HG03108 (cell line): ENCODE measurements at regions not wholly inside any gene's neighbourhood (a gene's known extent, or its start where the extent isn't known, plus 50 kb on each side); places are given as distances from the start of the nearest gene placed in this dataset.

Experiments used
- ATAC-seq: cut with Tn5 transposase; IDR thresholded peaks from one replicate; pipeline ENCODE4 v1.9.1; 2021; ENCODE audit warnings: moderate library complexity; ENCODE audit not compliant: unreplicated experiment

DNA sequence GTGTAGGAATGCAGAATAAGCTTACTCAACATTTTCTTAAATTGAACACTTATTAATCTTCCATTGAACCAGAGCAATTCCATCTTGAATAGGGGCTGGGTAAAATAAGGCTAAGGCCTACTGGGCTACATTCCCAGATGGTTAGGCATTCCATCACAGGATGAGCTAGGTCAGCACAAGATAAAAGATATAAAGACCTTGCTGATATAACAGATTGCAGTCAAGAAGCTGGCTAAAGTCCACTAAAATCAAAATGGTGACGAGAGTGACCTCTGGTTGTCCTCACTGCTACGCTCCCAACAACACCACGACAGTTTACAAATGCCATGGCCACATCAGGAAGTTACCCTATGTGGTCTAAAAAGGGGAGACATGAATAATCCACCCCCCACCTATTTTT lies 156.1 kb downstream of the NXNL2 start:
- no peak for ATAC-seq

DNA sequence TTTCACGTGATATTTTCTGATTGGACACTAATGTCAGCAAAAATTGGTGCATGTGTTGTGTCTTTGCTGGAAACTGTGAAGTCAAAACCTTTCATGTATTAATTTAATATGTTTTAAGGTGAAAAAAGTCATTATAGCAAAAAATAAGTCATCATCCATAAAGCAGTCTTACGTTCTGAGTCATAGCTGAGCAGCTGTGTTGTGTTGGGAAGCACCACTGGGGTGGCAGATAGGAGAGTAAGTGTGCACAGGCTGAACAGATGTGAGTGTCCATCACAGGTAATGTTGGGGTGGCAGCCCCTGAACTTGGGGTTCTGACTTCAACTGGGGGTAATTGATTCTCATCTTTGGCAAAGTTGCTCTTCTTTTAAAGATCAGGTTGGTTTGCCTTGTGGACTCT lies 156.8 kb downstream of the NXNL2 start:
- ATAC-seq = no peak

DNA sequence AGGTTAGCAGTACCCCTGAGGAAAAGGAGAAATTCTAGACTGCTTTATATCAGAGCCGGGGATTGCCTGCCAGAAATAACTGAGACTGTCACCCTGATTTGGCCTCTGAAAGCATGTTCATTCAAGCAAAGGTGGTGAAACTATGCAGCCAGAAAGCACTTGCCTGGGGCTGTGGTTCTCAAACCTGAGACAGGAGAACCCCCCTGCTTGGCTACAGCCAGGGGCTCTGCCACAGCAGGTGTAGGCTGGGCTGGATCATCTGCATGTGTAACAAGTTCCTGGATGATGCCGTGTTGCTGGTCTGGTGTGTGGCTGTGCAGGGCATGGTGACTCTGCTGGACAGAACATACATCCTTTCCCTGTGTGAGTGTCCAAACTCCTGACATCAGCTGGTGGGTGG lies 157.8 kb downstream of the NXNL2 start:
- no peak for ATAC-seq

DNA sequence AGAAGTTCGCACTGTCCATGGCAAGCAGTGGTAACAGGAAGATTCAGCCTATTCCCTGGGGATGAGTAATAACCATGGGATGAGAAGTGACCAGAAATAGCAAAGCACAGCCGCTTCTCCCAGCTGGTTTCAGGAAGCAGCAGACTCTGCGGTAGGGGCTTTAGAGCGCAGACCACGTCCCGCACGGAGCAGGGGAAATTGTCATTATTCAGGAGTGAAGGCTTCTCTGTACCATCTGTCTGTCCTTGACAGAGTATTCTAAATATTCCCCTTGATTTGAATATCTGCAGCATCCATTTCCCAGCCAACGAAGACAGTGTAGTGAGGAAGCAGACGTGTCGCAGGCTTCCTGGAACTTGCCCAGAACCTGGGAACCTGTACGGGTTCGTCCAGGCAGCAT lies 159.6 kb downstream of the NXNL2 start:
- ATAC-seq = no peak

DNA sequence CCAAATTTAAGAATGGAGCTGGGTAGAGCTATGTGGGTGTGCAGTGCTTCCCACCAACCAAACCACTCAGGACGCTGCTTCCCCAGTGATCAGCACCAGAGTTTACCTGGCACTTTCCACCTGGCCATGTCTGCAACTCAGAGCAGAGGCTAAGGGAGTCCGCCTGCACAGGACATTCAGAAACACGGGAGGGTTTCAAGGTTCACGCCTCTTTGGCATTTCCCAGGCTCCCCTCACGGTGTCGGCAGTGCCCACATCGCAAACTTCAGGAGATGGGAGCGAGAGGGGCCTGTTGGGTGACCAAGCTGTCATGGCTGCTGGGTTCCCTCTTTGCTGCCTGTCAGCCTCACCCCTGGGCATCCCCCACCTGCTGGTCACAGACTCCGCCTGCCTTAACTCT lies 161.5 kb downstream of the NXNL2 start:
- no peak for ATAC-seq

DNA sequence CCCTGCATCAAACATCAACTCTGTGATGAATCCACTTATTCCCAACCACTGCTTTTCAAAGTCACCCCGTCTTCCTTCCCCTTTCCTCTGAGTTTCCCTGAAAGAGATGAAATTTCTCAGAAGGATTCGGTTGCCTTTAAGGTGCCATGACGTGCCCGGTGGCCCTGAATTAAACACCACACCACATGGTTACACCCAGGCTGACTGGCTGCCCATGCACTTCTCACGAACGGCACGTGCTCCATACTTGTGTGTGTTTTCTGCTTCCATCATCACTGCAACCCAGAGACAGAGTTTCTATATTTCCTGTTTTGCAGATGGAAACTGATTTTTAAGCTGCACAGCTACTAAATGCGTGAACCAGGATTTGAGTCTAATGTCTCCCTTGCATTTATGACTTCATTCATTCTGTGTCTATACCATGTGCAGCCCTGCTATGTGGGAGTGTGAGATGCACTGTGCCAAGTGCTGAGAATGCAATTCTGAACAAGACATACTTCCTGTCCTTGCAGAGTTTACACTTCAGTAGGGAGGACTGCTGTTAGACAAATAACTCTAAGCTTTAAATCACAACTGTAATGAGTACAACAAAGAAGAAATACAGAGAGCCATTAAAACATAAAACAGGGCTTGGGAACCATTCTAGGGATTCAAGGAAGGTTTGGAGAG lies 162.9 kb downstream of the NXNL2 start:
- no peak for ATAC-seq

DNA sequence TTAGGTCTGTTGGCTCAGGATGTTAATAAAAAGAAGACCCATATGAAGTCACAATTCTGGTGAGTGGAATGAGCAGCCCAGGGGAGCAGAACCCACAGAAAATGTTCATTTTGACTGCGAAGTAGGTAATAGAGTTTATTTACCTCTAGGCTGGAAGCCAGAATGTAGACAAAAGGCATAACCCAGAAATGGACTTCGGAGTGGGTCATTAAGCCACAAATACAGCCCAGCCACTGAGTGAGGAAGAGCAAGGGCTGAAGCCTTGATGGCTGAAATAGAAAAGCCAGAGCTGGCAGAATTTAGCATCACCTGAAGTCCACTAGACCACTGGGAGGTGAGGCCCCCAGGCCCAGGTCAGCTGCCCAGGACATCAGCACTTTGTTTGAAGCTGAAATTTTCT lies 168.0 kb downstream of the NXNL2 start:
- no peak for ATAC-seq

DNA sequence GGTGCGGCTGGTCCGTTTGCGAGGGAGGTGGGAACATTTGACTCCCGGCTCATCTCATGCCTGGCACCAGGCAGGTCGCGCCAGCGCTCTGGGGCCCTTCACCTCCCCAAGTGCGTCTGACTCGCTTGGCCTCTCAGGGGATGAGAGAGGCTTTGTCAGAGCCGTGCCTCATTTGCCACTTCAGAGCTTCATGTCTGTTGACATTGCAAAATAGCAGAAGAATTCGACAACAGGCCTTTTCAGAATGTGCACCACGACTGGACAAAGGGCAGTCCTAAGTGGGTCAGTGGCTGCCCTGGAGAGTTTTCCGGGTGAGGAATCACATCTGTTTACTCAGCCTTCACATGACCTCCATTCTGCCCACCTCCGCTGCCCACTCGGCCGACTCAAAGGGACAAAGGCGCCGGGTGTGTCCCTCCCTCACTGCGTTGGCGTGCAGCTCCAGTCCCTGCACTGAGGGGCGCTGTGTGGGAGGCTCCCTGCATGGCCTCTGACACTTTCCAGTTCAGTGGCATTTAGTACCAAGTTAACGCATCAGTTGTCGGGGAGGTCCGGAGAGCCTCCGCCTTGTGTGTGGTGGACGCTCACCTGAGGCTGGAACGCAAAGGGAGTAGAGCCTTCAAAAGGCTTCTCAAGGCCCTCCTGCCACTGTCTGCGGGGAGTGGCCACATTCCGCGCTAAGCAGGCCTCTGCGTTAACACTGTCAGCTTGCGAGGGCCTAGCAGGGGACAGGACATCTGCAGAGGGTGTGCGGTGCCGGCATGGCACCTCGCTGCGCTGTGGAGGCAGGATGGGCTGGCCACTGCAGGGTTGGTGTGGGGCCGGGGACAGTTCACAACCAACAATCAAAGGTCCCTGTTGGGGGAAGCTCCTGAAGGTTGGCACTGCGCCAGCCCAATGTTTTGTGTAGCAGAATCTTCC lies 171.5 kb downstream of the NXNL2 start:
- ATAC-seq = no peak

DNA sequence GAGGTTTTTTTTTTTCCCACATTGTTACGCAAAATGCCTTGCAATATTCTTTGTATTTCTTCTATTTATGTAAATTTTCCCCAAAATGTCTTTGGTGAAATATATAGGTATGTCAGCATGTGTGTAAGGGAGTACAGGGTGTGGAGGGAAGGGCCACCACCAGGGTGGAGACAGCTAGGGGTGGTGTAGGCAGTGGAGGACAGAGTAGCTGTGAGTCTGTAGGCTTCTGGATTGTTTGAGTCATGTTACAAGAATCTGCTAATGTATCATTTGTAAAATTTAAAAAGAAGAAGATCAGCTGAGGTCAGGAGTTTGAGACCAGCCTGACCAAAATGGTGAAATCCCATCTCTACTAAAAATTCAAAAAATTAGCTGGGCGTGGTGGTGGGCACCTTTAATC lies 175.5 kb downstream of the NXNL2 start:
- ATAC-seq = no peak

DNA sequence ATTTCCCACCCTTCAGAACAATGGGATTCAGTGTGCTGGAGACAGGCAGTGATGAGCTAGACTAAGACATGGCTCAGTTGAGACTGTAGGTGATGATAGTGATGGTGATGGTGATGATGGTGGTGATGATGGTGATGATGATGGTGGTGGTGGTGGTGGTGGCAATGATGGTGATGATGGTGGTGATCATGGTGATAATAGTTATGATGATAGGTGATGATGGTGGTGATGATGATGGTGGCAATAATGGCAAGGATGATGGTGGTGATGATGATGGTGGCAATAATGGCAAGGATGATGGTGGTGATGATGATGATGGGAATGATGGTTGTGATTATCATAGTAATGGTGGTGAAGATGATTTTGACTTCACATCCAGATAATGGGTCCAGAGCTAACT lies 176.7 kb downstream of the NXNL2 start:
- ATAC-seq = no peak

DNA sequence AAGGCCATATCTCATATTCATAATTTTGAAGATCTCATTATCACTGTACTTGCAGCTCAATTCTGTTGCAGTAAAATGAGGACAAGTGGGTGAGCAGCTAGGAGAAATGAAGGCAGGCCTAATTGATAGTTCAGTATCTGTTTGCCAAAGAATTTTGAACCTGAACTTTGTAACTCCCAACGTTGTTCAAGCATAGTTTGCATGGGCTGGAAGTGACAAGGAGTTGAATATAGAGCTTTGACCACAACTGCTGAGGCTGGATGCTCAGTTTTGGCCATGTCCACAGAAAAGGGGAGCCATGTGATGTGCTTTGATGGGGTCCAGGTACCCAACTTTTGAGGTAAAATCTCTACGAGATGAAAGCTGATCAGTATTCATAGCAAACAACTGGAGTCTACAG lies 177.5 kb downstream of the NXNL2 start:
- no peak for ATAC-seq

DNA sequence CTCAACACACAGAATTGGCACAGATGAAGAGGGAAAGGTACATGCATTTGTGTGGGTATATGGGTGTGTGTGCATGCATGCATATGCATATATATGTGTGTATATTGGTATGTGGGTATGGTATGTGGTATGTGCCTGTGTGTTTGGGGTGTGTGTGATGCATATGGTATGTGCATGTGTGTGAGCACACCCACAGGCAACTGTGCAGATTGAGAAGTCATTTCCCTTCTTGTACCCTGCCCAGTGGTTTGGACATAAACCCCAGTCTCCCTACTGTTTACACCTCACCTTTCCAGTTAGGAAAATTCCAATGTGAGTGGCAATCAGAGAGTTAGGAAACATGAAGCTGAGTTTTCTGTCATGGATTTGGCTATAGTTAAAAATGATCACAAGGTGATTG lies 178.0 kb downstream of the NXNL2 start:
- no peak for ATAC-seq

DNA sequence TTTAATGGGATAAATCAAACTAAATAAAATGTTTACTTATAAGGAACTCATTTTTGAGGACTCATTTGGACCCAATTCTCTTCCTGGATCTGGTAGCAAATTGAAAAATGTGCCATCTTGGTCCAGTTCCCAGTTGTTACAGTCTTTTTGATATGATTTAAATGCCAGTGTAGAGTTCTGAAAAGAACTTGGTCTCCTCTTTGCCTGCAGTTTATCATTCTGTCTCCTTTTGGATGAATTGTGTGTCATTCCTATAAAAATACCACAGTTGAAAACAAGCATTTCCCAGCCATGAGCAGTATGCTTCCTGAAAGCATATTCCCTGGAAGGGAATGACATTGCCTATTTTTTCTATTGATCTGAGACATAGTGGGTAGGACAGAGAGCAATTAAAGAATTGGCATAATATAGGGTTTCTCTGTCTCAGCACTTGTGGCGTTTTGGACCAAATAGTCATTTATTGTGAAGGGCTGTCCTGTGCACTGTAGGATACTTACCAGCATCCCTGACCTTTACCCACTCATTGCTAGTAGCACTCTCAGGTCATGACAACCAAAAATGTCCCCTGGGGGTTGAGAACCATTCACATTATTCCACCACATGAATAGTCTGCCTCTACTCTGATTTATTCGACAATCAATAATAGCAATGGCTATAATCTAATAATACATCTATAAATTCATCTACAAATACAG lies 181.8 kb downstream of the NXNL2 start:
- no peak for ATAC-seq

DNA sequence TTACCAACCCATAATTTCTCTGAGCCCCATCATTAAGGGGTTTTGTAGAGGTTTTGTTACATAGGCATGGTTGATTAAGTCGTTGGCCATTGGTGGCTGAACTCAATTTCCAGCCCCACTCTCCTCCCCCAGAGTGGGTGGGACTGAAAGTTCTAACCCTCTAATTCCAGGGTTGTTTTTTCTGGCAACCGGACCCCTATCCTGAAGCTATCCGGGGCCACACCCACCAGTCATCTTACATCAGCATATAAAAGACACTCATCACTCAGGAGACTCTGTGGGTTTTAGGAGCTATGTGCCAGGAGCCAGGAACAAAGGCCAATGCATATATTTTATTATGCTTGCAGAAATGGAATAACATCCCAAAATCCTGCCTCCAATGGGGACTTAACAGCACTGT lies 186.0 kb downstream of the NXNL2 start:
- ATAC-seq = no peak

DNA sequence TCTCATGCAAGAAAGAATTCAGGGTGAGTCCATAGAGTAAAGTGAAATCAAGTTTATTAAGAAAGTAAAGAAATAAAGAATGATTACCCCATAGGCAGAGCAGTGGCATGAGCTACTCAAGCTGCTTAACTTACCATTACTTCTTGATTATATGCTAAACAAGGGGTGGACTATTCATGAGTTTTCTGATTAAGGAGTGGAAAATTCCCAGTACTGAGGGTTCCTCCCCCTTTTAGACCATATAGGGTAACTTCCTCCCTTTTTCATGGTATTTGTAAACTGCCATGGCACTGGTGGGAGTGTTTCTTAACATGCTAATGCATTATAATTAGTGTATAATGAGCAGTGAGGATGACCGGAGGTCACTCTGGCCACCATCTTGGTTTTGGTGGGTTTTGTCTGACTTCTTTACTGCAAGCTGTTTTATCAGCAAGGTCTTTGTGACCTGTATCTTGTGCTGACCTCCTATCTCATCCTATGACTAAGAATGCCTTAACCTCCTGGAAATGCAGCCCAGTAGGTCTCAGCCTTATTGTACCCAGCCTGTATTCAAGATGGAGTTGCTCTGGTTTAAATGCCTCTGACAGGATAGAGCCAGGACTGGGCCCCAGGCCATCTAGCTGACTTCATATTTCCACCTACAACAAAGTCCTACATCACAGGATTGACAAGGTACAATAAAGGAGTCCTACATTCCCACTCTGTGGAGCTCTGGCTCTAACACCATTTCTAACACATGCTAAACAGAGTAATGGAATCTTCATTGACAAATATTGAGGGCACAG lies 186.7 kb downstream of the NXNL2 start:
- ATAC-seq = no peak

DNA sequence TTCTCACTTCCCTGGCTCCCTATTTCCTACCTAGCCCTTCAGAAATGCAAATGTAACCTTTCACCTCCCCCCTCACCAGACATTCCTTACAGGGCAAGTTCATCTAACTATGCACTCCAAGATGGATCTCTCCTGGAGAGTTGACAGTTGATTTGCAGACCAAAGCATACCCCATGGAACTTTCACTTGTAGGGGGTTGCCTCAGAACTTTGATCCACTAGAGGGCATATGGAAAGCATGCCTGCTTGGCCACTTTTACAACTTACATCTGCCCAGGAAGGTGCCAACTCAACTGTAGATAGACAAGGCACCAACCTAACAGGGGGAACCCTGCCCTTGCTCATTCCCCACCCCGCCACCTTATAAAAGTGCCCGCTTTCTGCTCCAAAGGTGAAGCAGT lies 187.8 kb downstream of the NXNL2 start:
- ATAC-seq = no peak

DNA sequence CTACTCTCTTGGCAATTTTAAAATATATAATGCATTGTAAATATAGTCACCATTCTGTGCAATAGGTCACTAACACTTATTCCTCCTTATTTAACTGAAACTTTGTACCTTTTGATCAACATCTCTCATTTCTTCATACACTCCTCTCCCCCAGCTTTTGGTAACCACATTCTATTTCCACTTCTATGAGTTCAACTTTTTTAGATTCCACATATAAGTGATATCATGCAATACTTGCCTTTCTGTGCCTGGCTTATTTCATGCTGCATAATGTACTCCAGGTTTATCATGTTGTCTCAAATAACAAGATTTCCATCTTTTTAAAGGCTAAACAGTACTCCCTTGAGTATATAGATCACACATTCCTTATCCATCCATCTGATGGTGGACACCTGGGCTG lies 188.8 kb downstream of the NXNL2 start:
- no peak for ATAC-seq

DNA sequence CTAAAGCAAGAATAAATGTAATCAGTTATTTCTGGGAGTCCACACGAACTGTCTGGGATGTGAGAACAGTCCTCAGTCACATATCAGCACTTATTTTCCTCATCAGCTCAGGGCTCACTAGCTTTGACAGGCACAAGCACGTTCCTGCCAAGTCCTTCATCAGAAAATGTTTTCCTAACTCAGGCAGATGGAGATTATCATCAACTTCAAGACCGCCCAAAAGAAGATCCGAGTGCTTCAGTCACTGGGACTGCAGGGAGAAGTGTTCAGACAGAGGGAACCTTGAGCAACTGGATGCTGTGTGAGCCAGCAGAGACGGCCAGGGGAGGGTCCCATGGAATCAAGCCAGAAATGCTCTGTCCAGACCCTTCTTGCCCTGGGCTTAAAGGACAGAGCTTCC lies 189.4 kb downstream of the NXNL2 start:
- ATAC-seq = no peak

DNA sequence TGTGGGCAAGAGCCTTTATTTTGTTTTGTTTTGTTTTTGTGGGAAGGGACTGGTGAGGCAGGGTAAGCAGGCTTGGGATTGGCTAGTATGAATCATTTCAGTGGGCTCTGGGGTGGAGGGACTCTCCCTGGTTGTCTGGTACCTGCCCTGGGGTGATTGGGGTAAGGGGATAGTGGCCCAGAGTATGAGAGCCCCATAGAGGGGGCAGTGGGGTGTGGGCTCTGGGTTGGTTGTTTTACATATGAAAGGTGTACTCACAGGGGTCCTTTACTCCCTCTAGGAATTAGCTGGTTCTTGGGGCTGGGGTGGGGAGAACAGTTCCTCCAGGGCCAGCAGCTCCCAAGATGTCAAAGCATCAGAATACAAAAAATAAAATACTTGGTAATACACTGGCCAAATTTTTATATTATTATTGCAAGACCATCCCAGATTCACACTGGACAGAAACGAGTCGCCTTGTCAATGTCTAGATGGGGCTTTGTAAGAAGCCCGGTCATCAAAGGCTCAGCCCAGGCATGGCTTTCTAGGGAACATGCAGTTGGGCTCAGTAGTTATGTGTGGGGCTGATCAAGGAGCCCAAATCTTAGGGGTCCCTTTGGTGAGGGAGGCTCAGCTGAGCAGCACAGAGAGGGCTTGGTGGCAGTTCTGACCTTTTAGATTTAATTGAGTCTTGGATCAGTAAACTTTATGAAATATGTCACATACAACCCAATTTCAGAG lies 190.5 kb downstream of the NXNL2 start:
- no peak for ATAC-seq

DNA sequence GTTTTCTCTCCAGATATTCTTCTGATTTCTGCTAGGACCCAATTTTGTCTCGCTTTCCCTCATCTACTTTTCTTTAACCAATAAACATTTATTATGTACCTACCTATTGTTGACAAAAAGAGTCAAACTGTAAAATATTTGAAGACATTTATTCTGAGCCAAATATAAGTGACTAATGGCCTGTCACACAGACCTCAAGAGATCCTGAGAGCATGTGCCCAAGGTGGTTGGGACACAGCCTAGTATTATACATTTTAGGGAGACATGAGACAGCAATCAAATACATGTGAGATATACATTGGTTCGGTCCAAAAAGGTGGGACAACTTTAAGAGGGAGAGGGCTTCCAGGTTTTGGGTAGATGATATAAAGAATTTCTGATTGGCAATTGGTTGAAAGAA lies 191.8 kb downstream of the NXNL2 start:
- ATAC-seq = no peak

DNA sequence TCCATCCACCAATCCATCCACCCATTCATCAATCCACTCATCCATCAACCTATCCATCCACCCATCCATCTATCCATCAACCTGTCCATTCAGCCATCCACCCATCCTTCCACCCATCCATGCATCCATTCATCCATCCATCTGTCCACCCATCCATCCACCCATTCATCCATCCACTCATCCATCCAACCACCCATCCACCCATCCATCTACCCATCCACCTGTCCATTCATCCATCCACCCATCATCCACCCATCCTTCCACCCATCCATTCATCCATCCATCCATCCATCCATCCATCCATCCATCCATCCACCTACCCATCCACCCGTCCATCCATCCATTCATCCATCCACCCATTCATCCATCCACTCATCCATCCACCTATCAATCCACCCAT lies 195.8 kb downstream of the NXNL2 start:
- ATAC-seq = no peak
